Natural killer cell (primary cell): ENCODE measurements at regions not wholly inside any gene's neighbourhood (a gene's known extent, or its start where the extent isn't known, plus 50 kb on each side); places are given as distances from the start of the nearest gene placed in this dataset.

Source experiments
- ATAC-seq, 3 donors: fragments of 150-1000 bp in 2 of 3; fragments of 200-7000 bp in 1 of 3; cut with Tn5 transposase; 1 replicate in 1 of 3; 2 replicates in 2 of 3; pipeline ENCODE4 v1.10.0; 2021; ENCODE audit warnings: mild to moderate bottlenecking in 2 of 3, moderate library complexity in 2 of 3
- DNase-seq, 2 donors: peaks; one replicate each; pipeline versions ENCODE4 v3.0.0 to v3.0.0-alpha.2; 2013 to 2021; ENCODE audit warnings: mixed read lengths in 1 of 2
- H3K27ac ChIP-seq: one replicate; pipeline ENCODE4 v1.5.1; 2013; ENCODE audit warnings: mild to moderate bottlenecking, low read length
- H3K27me3 ChIP-seq: one replicate; pipeline ENCODE4 v1.6.1; 2013; ENCODE audit warnings: low read length; ENCODE audit not compliant: control insufficient read depth, insufficient read depth
- H3K36me3 ChIP-seq: one replicate; pipeline ENCODE4 v1.6.1; 2013; ENCODE audit warnings: low read length; ENCODE audit not compliant: control insufficient read depth, insufficient read depth
- H3K4me1 ChIP-seq: one replicate; pipeline ENCODE4 v1.6.1; 2013; ENCODE audit warnings: low read length; ENCODE audit not compliant: control insufficient read depth, insufficient read depth
- H3K4me3 ChIP-seq: one replicate; pipeline ENCODE4 v1.5.1; 2013; ENCODE audit warnings: low read length
- H3K9me3 ChIP-seq: one replicate; pipeline ENCODE4 v1.6.1; 2013; ENCODE audit warnings: low read length; ENCODE audit not compliant: control insufficient read depth, insufficient read depth
- H3K27ac Mint-ChIP-seq, 2 donors: one replicate each; pipeline ENCODE4 v1.8.0; 2022; ENCODE audit warnings: mild to moderate bottlenecking in 2 of 2, mixed read lengths in 2 of 2, moderate library complexity in 1 of 2
- H3K27me3 Mint-ChIP-seq, 2 donors: one replicate each; pipeline ENCODE4 v1.8.0; 2022; ENCODE audit warnings: low read depth in 2 of 2, mixed read lengths in 2 of 2
- H3K36me3 Mint-ChIP-seq: one replicate; pipeline ENCODE4 v1.8.0; 2022; ENCODE audit warnings: mixed read lengths
- H3K4me1 Mint-ChIP-seq, 2 donors: one replicate each; pipeline ENCODE4 v1.8.0; 2022; ENCODE audit warnings: mixed read lengths in 2 of 2
- H3K4me3 Mint-ChIP-seq: one replicate; pipeline ENCODE4 v1.8.0; 2022; ENCODE audit warnings: mild to moderate bottlenecking, moderate library complexity, mixed read lengths
- H3K9me3 Mint-ChIP-seq, 2 donors: one replicate each; pipeline ENCODE4 v1.8.0; 2022; ENCODE audit warnings: mixed read lengths in 2 of 2
- CTCF ChIP-seq: fragments of 200-600 bp; IDR thresholded peaks from one replicate; pipeline ENCODE4 v1.8.0; 2022; ENCODE audit warnings: antibody characterized with exemption
- WGBS: methylation state at CpG from one replicate; pipeline ENCODE4 v1.1.7; 2013; ENCODE audit warnings: missing lambda C conversion rate; ENCODE audit not compliant: insufficient coverage; 5-methylcytosine and 5-hydroxymethylcytosine counted together
- intact Hi-C: fragments of 100-400 bp; cut with micrococcal nuclease; formaldehyde crosslinking; loops from one replicate; pipeline ENCODE4 v1.14.2; 2022

GRCh38 chr1:34650800-34651199, 104.0 kb upstream of the GJB5 start:
- intact Hi-C loops = no loop called here
- no peak overlapping the region for H3K27ac Mint-ChIP-seq
- H3K27me3 Mint-ChIP-seq = peaks cover 16 to 43% of the 10 kb centered on the region in 2 donors
- Histone ChIP-seq H3K4me3 (no peak overlapping the region), H3K36me3 (no peaks in the 10 kb centered on the region), H3K9me3 (no peaks in the 10 kb centered on the region), H3K27ac (no peak overlapping the region), H3K4me1 (no peaks in the 10 kb centered on the region), H3K27me3 (no peaks in the 10 kb centered on the region)
- no peak for TF ChIP-seq CTCF
- WGBS = 88% methylated on average over 11 of the region's 11 CpGs
- H3K4me1 Mint-ChIP-seq = no peaks in the 10 kb centered on the region
- ATAC-seq (no peak), DNase-seq (no peak)
- no peaks in the 10 kb centered on the region for H3K36me3 Mint-ChIP-seq
- no peak overlapping the region for H3K4me3 Mint-ChIP-seq
- H3K9me3 Mint-ChIP-seq = no peaks in the 10 kb centered on the region

DNA sequence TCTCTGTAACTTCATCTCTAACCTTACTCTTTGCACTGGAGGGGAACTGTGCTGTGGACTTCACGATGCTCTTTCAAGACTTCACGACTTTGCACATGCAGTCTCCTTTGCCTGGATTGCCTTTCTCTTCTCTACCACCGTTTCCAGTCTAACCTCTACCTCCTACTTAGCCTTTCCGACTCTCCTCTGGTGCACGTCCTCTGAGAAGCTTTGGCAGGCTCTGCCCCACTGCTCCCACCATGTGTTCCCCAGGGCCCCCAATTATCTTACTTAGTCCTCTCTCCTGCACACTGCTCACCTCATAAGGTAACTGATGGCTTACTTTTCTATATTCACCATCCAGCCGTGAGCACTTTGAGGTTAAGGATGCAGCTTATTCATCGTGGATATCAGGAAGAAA, 101.7 kb upstream of the GJB5 start:
- TF ChIP-seq CTCF = no peak
- Mint-ChIP-seq H3K27ac (no peak overlapping the region), H3K9me3 (no peaks in the 10 kb centered on the region), H3K4me3 (no peak overlapping the region), H3K27me3 (peaks cover 20 to 38% of the 10 kb centered on the region in 2 donors), H3K36me3 (no peaks in the 10 kb centered on the region), H3K4me1 (no peaks in the 10 kb centered on the region)
- Histone ChIP-seq H3K27me3 (no peaks in the 10 kb centered on the region), H3K27ac (no peak overlapping the region), H3K36me3 (no peaks in the 10 kb centered on the region), H3K4me1 (no peaks in the 10 kb centered on the region), H3K4me3 (no peak overlapping the region), H3K9me3 (no peaks in the 10 kb centered on the region)
- DNase-seq (no peak), ATAC-seq (no peak)
- intact Hi-C loops = no loop called here
- 74% methylated on average over 7 of the region's 7 CpGs for WGBS

DNA sequence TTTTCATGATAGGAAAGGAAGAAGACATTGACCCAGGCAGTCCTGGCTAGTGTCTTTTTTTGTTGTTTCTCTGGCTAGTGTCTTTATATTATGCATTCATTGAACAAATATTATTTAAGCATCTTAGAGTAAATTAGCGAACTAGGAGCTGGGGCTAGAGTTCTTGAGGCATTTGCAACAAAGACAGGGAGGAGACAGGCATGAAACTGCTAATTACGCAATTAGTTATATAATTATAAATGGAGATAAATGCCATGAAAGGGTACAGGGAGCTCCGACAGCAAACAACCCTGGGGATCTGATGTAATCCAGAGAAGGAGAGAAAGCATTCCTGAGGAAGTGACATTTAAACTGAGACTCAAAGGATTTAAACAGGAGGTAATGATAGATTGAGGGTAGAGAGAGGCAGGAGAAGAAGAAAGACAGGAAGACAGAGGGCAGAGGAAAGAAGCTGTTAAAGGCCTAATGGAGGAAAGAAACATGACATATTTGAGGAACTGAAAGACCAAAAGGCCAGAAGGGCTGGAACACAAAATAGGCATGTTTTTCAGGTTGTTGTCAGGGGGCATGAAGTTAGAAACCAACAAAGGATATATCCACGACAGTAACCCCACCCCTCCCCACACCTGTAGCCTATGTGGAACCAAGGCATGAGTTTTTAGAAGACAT, 99.5 kb upstream of the GJB5 start:
- WGBS = 71% methylated on average over 4 of the region's 4 CpGs
- DNase-seq (no peak), ATAC-seq (no peak)
- Histone ChIP-seq H3K36me3 (no peaks in the 10 kb centered on the region), H3K27ac (no peak overlapping the region), H3K4me3 (no peak overlapping the region), H3K9me3 (no peaks in the 10 kb centered on the region), H3K4me1 (no peaks in the 10 kb centered on the region), H3K27me3 (no peaks in the 10 kb centered on the region)
- no peaks in the 10 kb centered on the region for H3K4me1 Mint-ChIP-seq
- H3K36me3 Mint-ChIP-seq = no peaks in the 10 kb centered on the region
- H3K9me3 Mint-ChIP-seq = no peaks in the 10 kb centered on the region
- H3K4me3 Mint-ChIP-seq = no peak overlapping the region
- no peak overlapping the region for H3K27ac Mint-ChIP-seq
- peaks cover 17 to 23% of the 10 kb centered on the region in 2 donors for H3K27me3 Mint-ChIP-seq
- TF ChIP-seq CTCF = no peak
- intact Hi-C loops = no loop called here

GRCh38 chr1:34655875-34656240, 99.0 kb upstream of the GJB5 start:
- Mint-ChIP-seq H3K27me3 (peaks cover 20 to 23% of the 10 kb centered on the region in 2 donors), H3K36me3 (no peaks in the 10 kb centered on the region), H3K4me1 (no peaks in the 10 kb centered on the region), H3K9me3 (no peaks in the 10 kb centered on the region), H3K27ac (no peak overlapping the region), H3K4me3 (no peak overlapping the region)
- no peak overlapping the region for H3K27ac ChIP-seq
- no peak for ATAC-seq
- no peaks in the 10 kb centered on the region for H3K36me3 ChIP-seq
- no peak overlapping the region for H3K4me3 ChIP-seq
- DNase-seq = no peak
- no peaks in the 10 kb centered on the region for H3K9me3 ChIP-seq
- no peaks in the 10 kb centered on the region for H3K27me3 ChIP-seq
- no peak for TF ChIP-seq CTCF
- H3K4me1 ChIP-seq = no peaks in the 10 kb centered on the region
- intact Hi-C loops = no loop called here
- WGBS = 92% methylated on average over 4 of the region's 4 CpGs
